Kidney (tissue), 13 donors: ENCODE measurements at regions not wholly inside any gene's neighbourhood (a gene's known extent, or its start where the extent isn't known, plus 50 kb on each side); places are given as distances from the start of the nearest gene placed in this dataset.

Source experiments
- DNase-seq, 5 donors: peaks; one replicate each; pipeline ENCODE4 v3.0.0-alpha.2; 2013 to 2020
- FAIRE-seq: peaks from 2 replicates; lab custom pipeline; 2012; peaks lifted over from hg19 to GRCh38; lab: Jason Lieb, UNC
- H3K27ac ChIP-seq, 2 donors: one replicate each; pipeline ENCODE4 v1.7.0; 2013; ENCODE audit warnings: low read depth in 2 of 2, low read length in 2 of 2, inconsistent platforms in 1 of 2
- H3K27me3 ChIP-seq: one replicate; pipeline ENCODE4 v1.7.1; 2013; ENCODE audit warnings: low read length, inconsistent platforms; ENCODE audit not compliant: control insufficient read depth, insufficient read depth
- H3K36me3 ChIP-seq, 3 donors: one replicate each; pipeline versions ENCODE4 v1.7.0 to v1.7.1; 2013; ENCODE audit warnings: low read length in 3 of 3, control low read depth in 1 of 3, inconsistent platforms in 1 of 3; ENCODE audit not compliant: insufficient read depth in 3 of 3, control insufficient read depth in 2 of 3
- H3K4me1 ChIP-seq, 3 donors: one replicate each; pipeline versions ENCODE4 v1.7.0 to v1.7.1; 2013; ENCODE audit warnings: low read length in 3 of 3, inconsistent platforms in 1 of 3, low read depth in 1 of 3; ENCODE audit not compliant: control insufficient read depth in 2 of 3, insufficient read depth in 2 of 3
- H3K4me3 ChIP-seq, 3 donors: one replicate each; pipeline versions ENCODE4 v1.7.0 to v1.8.1; 2013; ENCODE audit warnings: low read length in 3 of 3, control low read depth in 1 of 3, inconsistent platforms in 1 of 3
- H3K9ac ChIP-seq, 3 donors: one replicate each; pipeline versions ENCODE4 v1.7.0 to v1.7.1; 2013; ENCODE audit warnings: low read length in 3 of 3, control low read depth in 1 of 3, inconsistent platforms in 1 of 3
- H3K9me3 ChIP-seq, 3 donors: one replicate each; pipeline versions ENCODE4 v1.7.0 to v1.7.1; 2013; ENCODE audit warnings: low read length in 3 of 3, control low read depth in 1 of 3, inconsistent platforms in 1 of 3; ENCODE audit not compliant: control insufficient read depth in 2 of 3, insufficient read depth in 1 of 3
- intact Hi-C: fragments of 100-400 bp; cut with DNase I; formaldehyde crosslinking; loops from one replicate; pipeline ENCODE4 v1.11.1; 2022
- TF ChIP-seq, protein P1 (sequence below): IDR thresholded peaks from 3 replicates; pipeline ENCODE4 v1.5.1; 2012; ENCODE audit warnings: mild to moderate bottlenecking, moderate library complexity, borderline replicate concordance; ENCODE audit not compliant: insufficient read depth; ENCODE audit errors: extremely low read depth
- donor health status: control.
- donor health status: control.
- donor health status: control.
- donor health status: control.
- donor health status: control.
- donor health status: DM: yes; HTN: yes; CAD: no.
- donor health status: Normal renal cell carcinoma (clear cell type).

DNA sequence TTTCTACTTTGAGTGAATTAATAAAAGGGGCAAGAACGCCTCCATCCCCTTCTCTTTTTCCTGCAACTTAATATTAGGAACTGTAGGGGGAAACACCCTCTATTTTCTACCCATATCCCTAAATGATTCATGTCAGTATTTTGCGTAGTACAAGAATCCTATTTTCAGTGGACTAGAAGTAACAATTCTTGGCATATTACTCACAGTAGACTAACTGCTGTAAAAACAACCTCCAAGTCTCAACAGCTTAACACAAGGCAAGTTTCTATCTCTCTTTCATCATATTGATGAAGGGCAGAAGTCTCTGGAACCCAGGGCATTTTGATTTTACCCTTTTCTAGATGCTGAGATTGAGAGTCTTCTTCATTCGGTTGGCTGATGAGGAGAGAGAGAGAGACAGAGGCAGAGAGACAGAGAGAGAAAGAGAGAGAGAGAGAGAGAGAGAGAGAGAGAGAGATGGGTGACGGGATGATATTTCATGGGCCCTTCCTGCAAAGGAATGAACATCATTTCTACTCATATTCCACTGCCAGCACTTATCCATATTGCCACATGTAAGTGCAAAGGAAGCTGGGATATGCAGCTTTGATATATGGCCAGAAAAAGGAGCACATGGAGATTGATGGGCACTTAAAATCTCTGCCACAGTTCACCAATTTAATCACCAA lies 481.6 kb downstream of the LPIN1 start:
- Histone ChIP-seq H3K9me3 (peaks cover 0 to 14% (median 0%) of the 10 kb centered on the region in 3 donors), H3K4me1 (no peaks in the 10 kb centered on the region), H3K9ac (no peak overlapping the region), H3K27ac (no peak overlapping the region), H3K27me3 (no peaks in the 10 kb centered on the region), H3K4me3 (no peak overlapping the region), H3K36me3 (no peaks in the 10 kb centered on the region)
- DNase-seq (no peak), FAIRE-seq (no peak)
- TF ChIP-seq, protein P1, sequence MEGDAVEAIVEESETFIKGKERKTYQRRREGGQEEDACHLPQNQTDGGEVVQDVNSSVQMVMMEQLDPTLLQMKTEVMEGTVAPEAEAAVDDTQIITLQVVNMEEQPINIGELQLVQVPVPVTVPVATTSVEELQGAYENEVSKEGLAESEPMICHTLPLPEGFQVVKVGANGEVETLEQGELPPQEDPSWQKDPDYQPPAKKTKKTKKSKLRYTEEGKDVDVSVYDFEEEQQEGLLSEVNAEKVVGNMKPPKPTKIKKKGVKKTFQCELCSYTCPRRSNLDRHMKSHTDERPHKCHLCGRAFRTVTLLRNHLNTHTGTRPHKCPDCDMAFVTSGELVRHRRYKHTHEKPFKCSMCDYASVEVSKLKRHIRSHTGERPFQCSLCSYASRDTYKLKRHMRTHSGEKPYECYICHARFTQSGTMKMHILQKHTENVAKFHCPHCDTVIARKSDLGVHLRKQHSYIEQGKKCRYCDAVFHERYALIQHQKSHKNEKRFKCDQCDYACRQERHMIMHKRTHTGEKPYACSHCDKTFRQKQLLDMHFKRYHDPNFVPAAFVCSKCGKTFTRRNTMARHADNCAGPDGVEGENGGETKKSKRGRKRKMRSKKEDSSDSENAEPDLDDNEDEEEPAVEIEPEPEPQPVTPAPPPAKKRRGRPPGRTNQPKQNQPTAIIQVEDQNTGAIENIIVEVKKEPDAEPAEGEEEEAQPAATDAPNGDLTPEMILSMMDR = no peak
- intact Hi-C loops = no loop called here

- Histone ChIP-seq H3K4me3 (no peak overlapping the region), H3K27me3 (no peaks in the 10 kb centered on the region), H3K27ac (no peak overlapping the region), H3K9ac (no peak overlapping the region), H3K36me3 (no peaks in the 10 kb centered on the region), H3K4me1 (no peaks in the 10 kb centered on the region), H3K9me3 (no peaks in the 10 kb centered on the region)
- intact Hi-C loops = no loop called here
- TF ChIP-seq, protein P1 = no peak
- DNase-seq (no peak), FAIRE-seq (no peak)
Observed at GRCh38 chr2:12231288-12231687, 484.9 kb downstream of the LPIN1 start.

GRCh38 chr2:12232876-12233275 lies 483.9 kb upstream of the TRIB2 start:
- intact Hi-C loops = no loop called here
- Histone ChIP-seq H3K4me3 (no peak overlapping the region), H3K9ac (no peak overlapping the region), H3K4me1 (no peaks in the 10 kb centered on the region), H3K36me3 (no peaks in the 10 kb centered on the region), H3K27ac (no peak overlapping the region), H3K27me3 (no peaks in the 10 kb centered on the region), H3K9me3 (no peaks in the 10 kb centered on the region)
- FAIRE-seq (no peak), DNase-seq (no peak)
- TF ChIP-seq, protein P1 = no peak
